ENCODE measurements at regions not wholly inside any gene's neighbourhood (a gene's known extent, or its start where the extent isn't known, plus 50 kb on each side); places are given as distances from the start of the nearest gene placed in this dataset.

- TF ChIP-seq ZNF274 (IDR thresholded peaks at IDR 0.05; ENCODE audit: low read depth, low read length) (no peak), YY1 (IDR thresholded peaks at IDR 0.05; ENCODE audit: insufficient read depth, insufficient read length) (no peak)
These were observed 322.9 kb downstream of the MATN1 start for GRCh38 chr1:30400507-30400906.

Measured in NT2/D1 (cell line).